ENCODE measurements at regions not wholly inside any gene's neighbourhood (a gene's known extent, or its start where the extent isn't known, plus 50 kb on each side); places are given as distances from the start of the nearest gene placed in this dataset.

DNA sequence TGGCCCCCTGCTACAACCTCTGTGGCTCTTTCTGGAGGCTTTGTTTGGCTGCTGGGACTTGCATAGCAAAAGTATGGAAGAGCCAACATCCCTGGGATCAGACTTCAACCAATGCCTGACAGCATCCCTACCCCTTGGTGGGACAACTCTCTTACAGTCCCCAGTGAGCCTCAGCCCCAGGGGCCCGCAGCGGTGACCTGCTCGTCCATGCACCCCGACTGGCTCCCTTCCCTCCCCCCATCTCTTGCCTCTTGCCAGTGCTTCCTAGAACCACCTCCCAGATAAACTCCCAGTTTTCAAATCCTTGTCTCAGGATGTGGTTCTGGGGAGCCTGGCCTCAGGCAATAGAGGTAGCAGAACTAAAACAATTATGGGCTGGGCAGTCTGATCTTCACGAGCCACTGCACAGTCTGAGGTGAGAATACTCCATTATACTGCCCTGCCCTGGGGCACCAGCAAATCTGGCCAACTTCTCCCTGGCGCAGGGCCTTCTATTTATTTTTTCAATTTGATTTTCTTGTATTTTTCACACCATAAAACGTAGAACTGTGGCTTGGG lies 86.6 kb upstream of the BRD7 start:
- H3K4me2 ChIP-seq (ENCODE audit: insufficient read depth, low read length), result no peak overlapping the region
- no peaks in the 10 kb centered on the region for H3K36me3 ChIP-seq (ENCODE audit: control insufficient read depth in 2 of 2, extremely low read depth in 1 of 2, insufficient read depth in 2 of 2, low read length in 2 of 2)
- no peak overlapping the region for H2AFZ ChIP-seq (ENCODE audit: low read depth, low read length)
- no peak overlapping the region for H3K27ac ChIP-seq (ENCODE audit: insufficient read depth, low read depth, low read length)
- intact Hi-C loops (cut with micrococcal nuclease), result no loop called here
- TF ChIP-seq POLR2AphosphoS5 (IDR thresholded peaks at IDR 0.05; ENCODE audit: insufficient read depth, low read depth, low read length), result no peak
- TF ChIP-seq FOS (IDR thresholded peaks at IDR 0.05; ENCODE audit: borderline replicate concordance, insufficient read depth, low read length), result no peak
- TF ChIP-seq MYC (IDR thresholded peaks at IDR 0.05; ENCODE audit: low read depth, low read length), result no peak
- TF ChIP-seq, protein P1, sequence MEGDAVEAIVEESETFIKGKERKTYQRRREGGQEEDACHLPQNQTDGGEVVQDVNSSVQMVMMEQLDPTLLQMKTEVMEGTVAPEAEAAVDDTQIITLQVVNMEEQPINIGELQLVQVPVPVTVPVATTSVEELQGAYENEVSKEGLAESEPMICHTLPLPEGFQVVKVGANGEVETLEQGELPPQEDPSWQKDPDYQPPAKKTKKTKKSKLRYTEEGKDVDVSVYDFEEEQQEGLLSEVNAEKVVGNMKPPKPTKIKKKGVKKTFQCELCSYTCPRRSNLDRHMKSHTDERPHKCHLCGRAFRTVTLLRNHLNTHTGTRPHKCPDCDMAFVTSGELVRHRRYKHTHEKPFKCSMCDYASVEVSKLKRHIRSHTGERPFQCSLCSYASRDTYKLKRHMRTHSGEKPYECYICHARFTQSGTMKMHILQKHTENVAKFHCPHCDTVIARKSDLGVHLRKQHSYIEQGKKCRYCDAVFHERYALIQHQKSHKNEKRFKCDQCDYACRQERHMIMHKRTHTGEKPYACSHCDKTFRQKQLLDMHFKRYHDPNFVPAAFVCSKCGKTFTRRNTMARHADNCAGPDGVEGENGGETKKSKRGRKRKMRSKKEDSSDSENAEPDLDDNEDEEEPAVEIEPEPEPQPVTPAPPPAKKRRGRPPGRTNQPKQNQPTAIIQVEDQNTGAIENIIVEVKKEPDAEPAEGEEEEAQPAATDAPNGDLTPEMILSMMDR (IDR thresholded peaks at IDR 0.05; ENCODE audit: extremely low read depth in 1 of 2, insufficient read depth in 1 of 2, low read depth in 1 of 2, low read length in 2 of 2), result no peak
- TF ChIP-seq JUN (IDR thresholded peaks at IDR 0.05; ENCODE audit: borderline replicate concordance, insufficient read depth, insufficient read length, low read depth), result no peak
- no peak for TF ChIP-seq GATA2 (IDR thresholded peaks at IDR 0.05; ENCODE audit: insufficient read depth, insufficient read length, low read depth, low read length)
- TF ChIP-seq, protein P2, sequence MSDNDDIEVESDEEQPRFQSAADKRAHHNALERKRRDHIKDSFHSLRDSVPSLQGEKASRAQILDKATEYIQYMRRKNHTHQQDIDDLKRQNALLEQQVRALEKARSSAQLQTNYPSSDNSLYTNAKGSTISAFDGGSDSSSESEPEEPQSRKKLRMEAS (IDR thresholded peaks at IDR 0.05; ENCODE audit: insufficient read depth, insufficient read length), result no peak
- no peak for TF ChIP-seq EZH2 (IDR thresholded peaks at IDR 0.05; ENCODE audit: borderline replicate concordance, low read depth, low read length, severe bottlenecking)
- TF ChIP-seq POLR2A (IDR thresholded peaks at IDR 0.05; ENCODE audit: low read depth, low read length), result no peak
- no peaks in the 10 kb centered on the region for H3K27me3 ChIP-seq (ENCODE audit: control insufficient read depth in 2 of 2, insufficient read depth in 2 of 2, low read length in 2 of 2)
- no peaks in the 10 kb centered on the region for H4K20me1 ChIP-seq (replicated peaks; ENCODE audit: control insufficient read depth, extremely low read depth, insufficient read depth, low read length)
- H3K9me1 ChIP-seq (replicated peaks; ENCODE audit: control insufficient read depth, extremely low read depth, insufficient read depth, low read length), result no peaks in the 10 kb centered on the region
- FAIRE-seq, result no peak
- POLR2A ChIA-PET, result no interaction called here
- no peak overlapping the region for H3K4me3 ChIP-seq (replicated peaks in 1 of 3; ENCODE audit: insufficient read depth in 1 of 3, low read depth in 1 of 3, low read length in 3 of 3)
- dilution Hi-C loops (cut with MboI; ENCODE audit: extremely low pct_ligation_motif_present, low sequenced_read_pairs), result no loop called here
- CTCF ChIA-PET, result no interaction called here
- no TSS peak for BruUV-seq (replicated peaks)
- no peak overlapping the region for H3K9ac ChIP-seq (replicated peaks; ENCODE audit: extremely low read depth, insufficient read depth, low read length)
- no peaks in the 10 kb centered on the region for H3K9me3 ChIP-seq (replicated peaks; ENCODE audit: control insufficient read depth, insufficient read depth, low read length)
- no peak for DNase-seq (ENCODE audit: low read depth, low spot score)
- H3K79me2 ChIP-seq (ENCODE audit: control insufficient read depth, insufficient read depth, low read length), result no peaks in the 10 kb centered on the region
- H3K4me1 ChIP-seq (ENCODE audit: control insufficient read depth, extremely low read depth, insufficient read depth, low read length), result no peaks in the 10 kb centered on the region
